ENCODE measurements at regions not wholly inside any gene's neighbourhood (a gene's known extent, or its start where the extent isn't known, plus 50 kb on each side); places are given as distances from the start of the nearest gene placed in this dataset.
"Not testable (repeated sequence)": the region's sequence is repeated elsewhere in the genome, so short reads cannot be mapped to it uniquely, and the experiment has no call there.

DNA sequence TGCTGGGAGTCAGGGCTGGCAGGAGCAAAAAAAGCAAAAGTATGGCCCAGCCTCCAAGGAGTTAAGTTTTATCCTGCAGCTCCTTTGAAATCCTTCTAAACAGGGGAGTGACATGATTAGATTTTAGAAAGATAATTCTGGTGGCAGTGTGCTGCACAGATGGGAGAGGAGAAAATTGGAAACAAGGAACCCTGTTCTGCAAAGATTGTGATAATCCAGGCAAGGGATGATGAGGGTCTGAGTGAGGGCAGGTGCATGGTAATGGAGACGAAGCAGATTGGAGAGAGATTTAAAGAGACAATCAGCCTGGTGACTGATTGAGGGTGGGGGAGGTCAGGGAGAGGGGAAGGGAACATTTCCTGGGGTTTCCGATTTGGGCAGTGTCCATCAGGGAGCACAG is 444.7 kb upstream of the PODXL start:
- ChIA-PET POLR2A (ENCODE audit: low non-redundant PET) (no interaction called here), CTCF (no interaction called here)
- DNase-seq (ENCODE audit: low spot score) = no peak
- no peak overlapping the region for H3K27ac ChIP-seq
- TF ChIP-seq, protein P1, sequence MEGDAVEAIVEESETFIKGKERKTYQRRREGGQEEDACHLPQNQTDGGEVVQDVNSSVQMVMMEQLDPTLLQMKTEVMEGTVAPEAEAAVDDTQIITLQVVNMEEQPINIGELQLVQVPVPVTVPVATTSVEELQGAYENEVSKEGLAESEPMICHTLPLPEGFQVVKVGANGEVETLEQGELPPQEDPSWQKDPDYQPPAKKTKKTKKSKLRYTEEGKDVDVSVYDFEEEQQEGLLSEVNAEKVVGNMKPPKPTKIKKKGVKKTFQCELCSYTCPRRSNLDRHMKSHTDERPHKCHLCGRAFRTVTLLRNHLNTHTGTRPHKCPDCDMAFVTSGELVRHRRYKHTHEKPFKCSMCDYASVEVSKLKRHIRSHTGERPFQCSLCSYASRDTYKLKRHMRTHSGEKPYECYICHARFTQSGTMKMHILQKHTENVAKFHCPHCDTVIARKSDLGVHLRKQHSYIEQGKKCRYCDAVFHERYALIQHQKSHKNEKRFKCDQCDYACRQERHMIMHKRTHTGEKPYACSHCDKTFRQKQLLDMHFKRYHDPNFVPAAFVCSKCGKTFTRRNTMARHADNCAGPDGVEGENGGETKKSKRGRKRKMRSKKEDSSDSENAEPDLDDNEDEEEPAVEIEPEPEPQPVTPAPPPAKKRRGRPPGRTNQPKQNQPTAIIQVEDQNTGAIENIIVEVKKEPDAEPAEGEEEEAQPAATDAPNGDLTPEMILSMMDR (conservative IDR thresholded peaks at IDR 0.05; ENCODE audit: low read depth) = no peak

- ChIA-PET CTCF (interaction anchor here (0.5 kb wide), 1 partner anchor 210 kb away, joined by 3 read pairs; no protein-coding TSS in a partner anchor), POLR2A (ENCODE audit: low non-redundant PET) (no interaction called here)
- DNase-seq (ENCODE audit: low spot score) = no peak
- H3K27ac ChIP-seq = no peak overlapping the region
- TF ChIP-seq, protein P1 (conservative IDR thresholded peaks at IDR 0.05; ENCODE audit: low read depth) = no peak
Measured at GRCh38 chr7:131999193-131999592, 442.8 kb upstream of the PODXL start.

DNA sequence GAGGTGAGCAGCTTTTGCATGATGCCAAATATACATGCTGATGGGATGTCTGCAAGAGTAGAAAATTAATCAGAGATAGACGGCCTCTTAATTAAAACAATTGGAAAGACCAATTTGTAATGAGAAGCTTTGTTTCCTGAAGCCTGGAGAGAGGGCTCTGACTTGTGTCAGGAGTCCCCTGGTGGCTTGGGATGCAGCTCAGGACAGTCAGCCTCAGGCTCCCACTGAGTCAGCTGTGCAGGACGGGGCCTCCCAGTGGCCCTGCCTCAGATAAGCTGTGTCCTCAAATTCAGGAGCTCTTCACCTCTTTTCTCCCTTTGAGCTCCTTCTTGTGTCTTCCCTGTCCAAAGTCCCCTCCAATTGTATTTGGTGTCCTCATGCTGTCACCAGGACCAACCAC is 438.9 kb upstream of the PODXL start:
- H3K27ac ChIP-seq = no peak overlapping the region
- CTCF ChIA-PET = no interaction called here
- POLR2A ChIA-PET (ENCODE audit: low non-redundant PET) = no interaction called here
- TF ChIP-seq, protein P1 (conservative IDR thresholded peaks at IDR 0.05; ENCODE audit: low read depth) = no peak
- DNase-seq (ENCODE audit: low spot score) = no peak

DNA sequence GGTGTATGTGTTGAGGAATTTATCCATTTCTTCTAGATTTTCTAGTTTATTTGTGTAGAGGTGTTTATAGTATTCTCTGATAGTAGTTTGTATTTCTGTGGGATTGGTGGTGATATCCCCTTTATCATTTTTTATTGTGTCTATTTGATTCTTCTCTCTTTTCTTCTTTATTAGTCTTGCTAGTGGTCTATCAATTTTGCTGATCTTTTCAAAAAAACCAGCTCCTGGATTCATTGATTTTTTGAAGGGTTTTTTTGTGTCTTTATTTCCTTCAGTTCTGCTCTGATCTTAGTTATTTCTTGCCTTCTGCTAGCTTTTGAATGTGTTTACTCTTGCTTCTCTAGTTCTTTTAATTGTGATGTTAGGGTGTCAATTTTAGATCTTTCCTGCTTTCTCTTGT is 424.6 kb upstream of the PODXL start:
- DNase-seq (ENCODE audit: low spot score); CTCF ChIA-PET; H3K27ac ChIP-seq; POLR2A ChIA-PET (ENCODE audit: low non-redundant PET): not testable (repeated sequence)

DNA sequence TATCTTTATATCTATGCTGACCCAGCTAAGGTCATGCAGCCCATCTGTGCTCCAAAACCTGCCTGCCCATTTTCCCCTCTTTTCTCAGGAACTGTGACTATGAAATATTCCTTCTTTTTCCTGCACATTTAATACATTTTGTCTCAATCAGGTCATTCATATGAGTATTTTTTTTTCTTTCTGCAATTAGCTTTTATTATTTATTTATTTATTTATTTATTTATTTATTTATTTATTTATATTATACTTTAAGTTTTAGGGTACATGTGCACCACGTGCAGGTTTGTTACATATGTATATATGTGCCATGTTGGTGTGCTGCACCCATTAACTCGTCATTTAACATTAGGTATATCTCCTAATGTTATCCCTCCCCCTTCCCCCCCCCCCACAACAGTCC is 421.7 kb upstream of the PODXL start:
- H3K27ac ChIP-seq; DNase-seq (ENCODE audit: low spot score); POLR2A ChIA-PET (ENCODE audit: low non-redundant PET); CTCF ChIA-PET: not testable (repeated sequence)

- H3K27ac ChIP-seq = no peak overlapping the region
- CTCF ChIA-PET = no interaction called here
- DNase-seq (ENCODE audit: low spot score) = no peak
- POLR2A ChIA-PET (ENCODE audit: low non-redundant PET) = no interaction called here
- TF ChIP-seq, protein P1 (conservative IDR thresholded peaks at IDR 0.05; ENCODE audit: low read depth) = no peak
Measured at GRCh38 chr7:131976411-131976810, 420.0 kb upstream of the PODXL start.

DNA sequence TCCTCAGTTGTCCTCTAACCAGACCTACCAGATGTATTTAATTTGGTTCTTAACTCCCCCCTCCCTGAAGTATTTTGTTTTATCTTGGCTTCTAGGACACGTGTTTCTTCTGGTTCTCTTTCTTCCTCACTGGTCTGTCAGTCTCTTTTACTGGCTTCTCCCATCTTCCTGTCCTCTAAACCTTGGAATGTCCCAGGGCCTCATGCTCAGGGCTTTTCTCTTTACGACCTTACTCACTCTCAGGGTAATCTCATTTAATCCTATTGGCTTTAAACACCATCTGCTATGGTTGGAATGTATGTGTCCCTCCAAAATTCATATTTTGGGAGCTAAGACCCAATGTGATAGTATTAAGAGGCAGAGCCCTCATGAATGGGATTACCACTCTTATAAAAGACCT is 418.2 kb upstream of the PODXL start:
- POLR2A ChIA-PET (ENCODE audit: low non-redundant PET) = no interaction called here
- CTCF ChIA-PET = no interaction called here
- TF ChIP-seq, protein P1 (conservative IDR thresholded peaks at IDR 0.05; ENCODE audit: low read depth) = no peak
- no peak overlapping the region for H3K27ac ChIP-seq
- DNase-seq (ENCODE audit: low spot score) = no peak

DNA sequence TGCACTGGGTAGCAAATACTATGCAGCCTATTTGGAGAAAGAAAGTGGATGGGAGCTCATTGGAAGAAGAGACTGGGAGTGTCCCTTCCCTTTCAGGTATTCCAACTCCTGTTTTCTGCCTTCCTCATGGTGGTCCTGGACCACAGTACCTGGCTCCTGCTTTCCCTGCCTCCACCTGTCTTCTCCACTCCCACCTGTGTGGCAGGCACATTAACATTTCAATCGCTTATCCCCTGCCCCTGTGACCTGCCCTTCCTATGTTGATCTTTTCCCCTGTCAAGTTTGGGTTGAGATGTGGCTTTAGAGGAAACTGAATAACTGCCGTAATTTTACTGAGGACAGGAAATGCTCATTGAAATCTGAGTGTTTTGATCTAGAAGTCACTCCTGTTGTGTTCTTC is 415.8 kb upstream of the PODXL start:
- DNase-seq (ENCODE audit: low spot score) = no peak
- POLR2A ChIA-PET (ENCODE audit: low non-redundant PET) = no interaction called here
- H3K27ac ChIP-seq = no peak overlapping the region
- CTCF ChIA-PET = no interaction called here
- TF ChIP-seq, protein P1 (conservative IDR thresholded peaks at IDR 0.05; ENCODE audit: low read depth) = no peak
